ENCODE measurements at regions not wholly inside any gene's neighbourhood (a gene's known extent, or its start where the extent isn't known, plus 50 kb on each side); places are given as distances from the start of the nearest gene placed in this dataset.
"Not testable (repeated sequence)": the region's sequence is repeated elsewhere in the genome, so short reads cannot be mapped to it uniquely, and the experiment has no call there.

DNA sequence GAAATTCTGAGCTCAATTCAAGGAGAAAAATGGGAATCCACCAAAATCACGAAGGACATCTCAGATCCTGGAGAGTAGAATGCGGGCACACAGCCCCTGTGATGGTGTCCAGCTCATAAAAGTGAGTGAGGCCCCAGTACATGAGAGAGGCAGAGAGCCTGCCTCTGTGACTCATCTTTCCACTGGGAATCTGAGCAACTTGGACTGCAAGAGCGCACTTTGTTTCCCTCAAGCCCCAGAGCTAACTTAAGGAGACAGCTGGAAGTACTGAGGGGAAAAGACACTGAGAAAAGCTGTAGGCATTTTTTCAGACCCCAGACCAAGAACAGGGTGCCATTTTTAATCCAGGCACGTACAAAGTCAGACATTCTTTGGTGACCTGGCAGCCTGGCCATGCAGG, 273.7 kb downstream of the C11orf87 start:
- no peak for DNase-seq

DNA sequence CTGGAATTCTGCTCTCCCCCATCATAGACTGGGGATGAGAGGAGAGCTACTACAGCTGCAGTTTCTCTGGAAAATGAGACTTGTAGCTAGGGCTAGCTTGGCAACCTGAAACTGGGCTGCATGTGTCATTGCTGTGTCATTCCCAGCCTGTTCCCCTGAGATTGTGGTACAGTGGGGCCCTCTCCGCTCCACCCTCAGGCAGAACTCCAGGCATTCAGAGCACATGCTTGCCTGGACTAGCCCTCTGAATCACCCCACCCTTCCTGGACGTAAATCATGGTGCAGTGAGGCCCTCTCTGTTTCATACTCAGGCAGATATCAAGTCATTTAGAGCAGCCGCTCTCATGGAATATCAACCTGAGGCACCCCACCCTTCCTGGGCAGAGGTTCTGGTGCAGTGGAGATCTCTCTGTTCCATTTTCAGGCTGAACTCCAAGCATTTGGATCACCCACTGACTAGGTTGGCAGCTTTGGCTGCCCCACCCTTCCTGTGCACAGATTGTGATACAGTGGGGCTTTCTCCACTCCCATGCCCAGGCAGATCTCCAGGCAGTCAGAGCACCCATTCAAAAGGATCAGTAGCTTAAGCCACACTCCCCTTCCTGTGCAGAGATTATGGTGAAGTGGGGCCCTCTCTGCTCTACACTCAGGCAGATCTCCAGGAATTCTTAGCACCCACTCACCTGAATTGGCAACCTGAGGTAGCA, 274.4 kb downstream of the C11orf87 start:
- DNase-seq, result no peak

DNA sequence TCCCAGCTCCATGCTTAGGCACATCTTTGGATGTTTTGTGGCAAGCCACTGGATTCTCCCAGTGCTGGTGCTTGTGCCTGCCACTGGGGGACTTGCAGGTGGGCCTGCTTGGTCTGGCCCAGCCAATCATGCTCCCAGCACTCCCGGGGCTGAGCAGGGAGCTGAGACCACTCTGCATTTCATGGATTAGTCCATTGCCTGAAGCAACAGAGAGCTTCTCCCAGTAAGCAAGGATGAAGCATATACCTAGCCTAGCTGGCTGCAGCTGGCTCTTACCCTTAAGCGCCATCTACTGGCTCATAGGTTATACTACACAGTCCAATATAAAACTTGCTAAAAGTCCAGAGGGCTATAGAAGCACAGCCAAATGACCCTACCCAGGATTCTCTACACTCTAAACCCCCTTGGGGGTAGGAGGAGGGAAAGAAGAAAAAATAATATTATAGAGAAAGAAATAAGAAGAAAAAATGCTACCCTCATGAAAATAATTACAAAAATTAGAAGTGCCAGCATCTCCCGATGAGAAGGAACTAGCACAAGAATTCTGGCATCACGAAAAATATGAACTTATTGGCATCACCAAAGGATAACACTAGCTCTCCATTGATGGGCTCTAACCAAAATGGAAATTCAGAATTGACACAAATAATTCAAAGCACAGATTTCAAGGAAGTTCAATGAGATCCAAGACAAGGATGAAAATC, 275.3 kb downstream of the C11orf87 start:
- DNase-seq, result no peak

DNA sequence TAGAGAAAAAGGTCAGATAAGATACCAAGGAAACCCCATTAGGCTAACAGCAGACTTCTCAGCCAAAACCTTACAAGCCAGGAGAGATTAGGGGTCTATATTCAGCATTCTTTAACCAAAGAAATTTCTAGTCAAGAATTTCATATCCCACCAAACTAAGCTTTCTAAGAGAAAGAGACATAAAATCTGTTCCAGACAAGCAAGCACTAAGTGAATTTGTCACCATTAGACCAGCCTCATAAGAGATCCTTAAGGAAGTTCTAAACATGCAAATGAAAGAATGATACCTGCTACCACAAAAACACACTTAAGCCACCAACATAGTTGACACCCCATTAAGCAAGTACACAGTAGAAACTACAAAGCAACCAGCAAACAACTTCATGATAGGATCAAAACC, 276.2 kb downstream of the C11orf87 start:
- no peak for DNase-seq

DNA sequence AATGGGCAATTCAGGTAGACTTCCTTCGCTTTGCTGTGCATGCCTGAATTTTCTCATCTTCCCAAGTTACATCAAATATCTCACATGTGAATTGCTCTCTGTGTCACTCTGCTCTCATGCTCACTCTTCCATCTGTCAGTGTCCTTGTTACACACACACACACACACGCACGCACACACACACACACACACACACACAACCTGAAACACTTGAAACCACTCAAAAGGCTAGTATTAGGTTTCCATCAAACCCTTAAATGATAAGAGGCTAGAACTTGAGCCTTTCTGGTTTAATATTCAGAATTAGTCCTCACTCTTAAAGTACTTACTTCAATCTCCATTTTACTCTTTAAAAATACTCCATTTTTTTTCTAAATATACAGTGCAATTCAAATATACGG, 282.4 kb downstream of the C11orf87 start:
- DNase-seq, result no peak

DNA sequence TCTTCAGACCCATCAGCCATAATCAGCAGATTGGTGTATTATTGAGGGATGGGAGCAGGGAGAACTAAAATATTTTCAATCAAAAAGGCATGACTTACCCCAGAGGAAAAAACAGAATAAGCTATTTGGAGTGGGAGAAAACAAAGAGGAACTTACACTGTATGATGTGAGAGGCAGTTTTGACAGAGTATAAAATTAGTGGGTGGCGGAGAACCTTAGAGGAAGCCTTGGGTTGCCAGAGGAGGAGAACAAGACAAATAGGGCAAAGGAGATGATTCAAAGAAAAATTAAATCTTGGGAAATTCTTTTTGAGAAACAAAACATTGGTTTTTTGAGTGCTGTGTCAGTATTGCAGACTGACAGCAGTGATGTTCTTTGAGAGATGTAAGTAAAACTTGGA, 285.0 kb downstream of the C11orf87 start:
- DNase-seq, result no peak

DNA sequence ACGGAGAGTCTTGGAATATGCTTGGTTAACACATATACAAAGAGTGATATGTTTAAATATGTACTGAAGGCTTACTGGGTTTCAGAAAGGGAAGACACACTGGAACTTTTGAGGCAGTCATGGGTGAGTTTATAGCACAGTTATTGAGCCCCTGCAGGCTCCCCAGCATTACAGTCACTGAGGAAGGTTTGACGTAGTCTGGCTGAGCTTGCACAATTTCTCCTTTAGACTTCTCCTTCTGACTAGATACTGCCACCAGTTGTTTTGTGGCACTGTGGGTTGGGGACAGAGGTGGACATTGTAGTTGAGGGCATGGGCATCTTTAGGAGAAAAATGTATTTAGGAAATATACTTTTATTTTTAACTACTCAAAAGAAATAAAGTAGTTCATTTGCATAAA, 285.4 kb downstream of the C11orf87 start:
- DNase-seq, result no peak

DNA sequence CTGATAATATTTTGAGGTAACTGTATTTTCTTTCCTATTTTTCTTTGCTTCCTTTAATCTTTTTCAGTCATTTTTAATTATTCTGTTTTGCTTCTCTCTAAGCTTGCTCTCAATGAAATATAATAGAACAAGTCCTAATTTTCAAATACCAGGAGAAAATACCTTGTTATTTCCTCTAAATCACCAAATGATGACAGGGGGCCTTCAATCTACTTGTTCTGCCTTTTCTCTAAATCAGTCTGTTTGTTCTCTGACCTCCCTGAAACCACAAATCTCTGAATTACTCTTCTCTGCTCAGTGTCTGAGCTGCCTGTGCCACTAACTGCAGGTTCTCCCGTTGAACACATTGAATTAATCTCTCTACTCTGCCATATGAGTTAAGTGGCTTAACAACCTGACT, 286.2 kb downstream of the C11orf87 start:
- DNase-seq, result no peak

DNA sequence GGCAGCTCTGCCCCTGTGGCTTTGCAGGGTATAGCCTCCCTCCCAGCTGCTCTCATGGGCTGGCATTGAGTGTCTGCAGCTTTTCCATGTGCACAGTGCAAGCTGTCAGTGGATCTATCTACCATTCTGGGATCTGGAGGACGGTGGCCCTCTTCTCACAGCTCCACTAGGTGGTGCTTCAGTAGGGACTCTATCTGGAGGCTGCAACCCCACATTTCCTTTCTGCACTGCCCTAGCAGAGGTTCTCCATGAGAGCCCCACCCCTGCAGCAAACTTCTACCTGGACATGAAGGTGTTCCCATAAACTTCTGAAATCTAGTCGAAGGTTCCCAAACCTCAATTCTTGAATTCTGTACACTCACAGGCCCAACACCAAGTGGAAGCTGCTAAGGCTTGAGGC, 292.5 kb downstream of the C11orf87 start:
- DNase-seq, result not testable (repeated sequence)

DNA sequence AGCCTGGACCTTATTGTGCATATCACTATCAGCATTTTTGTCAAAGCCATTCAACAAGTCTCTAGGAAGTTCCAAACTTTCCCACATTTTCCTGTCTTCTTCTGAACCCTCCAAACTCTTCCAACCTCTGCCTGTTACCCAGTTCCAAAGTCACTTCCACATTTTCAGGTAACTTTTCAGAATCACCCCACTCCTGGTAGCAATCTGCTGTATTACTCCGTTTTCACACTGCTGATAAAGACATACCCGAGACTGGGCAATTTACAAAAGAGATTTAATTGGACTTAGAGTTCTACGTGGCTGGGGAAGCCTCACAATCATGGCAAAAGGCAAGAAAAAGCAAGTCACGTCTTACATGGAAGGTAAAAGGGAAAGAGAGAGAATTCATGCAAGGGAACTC, 293.4 kb downstream of the C11orf87 start:
- DNase-seq, result not testable (repeated sequence)

DNA sequence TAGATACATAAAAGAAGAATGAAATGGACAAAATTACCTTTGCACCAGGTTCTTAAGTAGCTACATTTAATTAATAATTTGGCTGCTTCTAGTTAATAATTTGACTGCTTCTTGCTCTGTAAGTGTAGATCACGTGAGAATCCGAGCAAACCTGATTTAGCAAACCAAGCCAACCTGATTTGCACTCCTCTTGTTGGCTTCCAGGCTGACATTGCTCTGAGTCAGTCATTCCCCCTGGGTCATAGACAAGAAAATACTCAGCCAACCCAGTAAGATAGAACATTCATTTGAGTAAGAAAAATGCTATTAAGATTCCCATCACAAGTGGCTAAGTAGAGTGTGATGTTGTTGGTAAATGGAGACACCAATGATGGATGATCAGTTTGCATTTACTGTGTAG, 304.1 kb downstream of the C11orf87 start:
- no peak for DNase-seq

DNA sequence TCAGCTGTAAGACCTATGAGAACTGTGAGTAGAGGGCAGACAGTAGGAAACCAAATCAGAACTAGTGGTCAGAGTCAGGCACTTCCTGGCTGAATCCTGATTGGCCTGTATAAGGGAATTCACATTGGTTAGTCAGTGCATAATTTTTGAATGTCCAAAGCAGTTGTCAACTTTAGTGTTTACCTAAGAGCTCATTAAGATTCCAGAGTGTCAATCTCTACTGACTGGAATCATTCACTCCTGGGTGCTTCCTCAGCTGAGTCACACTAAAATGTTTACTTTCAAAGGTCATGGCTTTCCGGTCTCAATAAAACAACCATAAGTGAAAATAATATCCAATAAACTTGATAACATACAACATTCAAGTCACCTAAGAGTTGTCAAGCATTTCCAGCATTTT, 306.1 kb downstream of the C11orf87 start:
- DNase-seq, result no peak

DNA sequence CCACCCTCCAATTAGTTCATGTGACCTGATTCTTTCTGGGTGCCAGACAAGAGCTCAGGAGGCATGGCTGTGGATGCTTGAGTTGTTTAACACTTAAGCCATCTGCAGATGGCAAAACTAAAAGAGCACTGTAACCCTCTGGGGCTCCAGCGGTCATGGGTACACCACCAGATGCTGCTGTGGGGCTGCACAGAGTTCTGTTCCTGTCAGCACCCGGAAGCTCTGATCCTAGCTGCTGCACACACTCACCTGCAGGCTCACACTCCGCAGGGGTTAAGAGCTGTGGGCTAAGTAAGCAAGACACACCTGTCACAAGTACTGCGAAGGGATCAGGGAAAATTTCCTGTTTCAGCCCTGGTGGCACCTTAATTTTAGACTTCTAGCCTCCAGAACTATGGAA, 307.8 kb downstream of the C11orf87 start:
- DNase-seq, result no peak

DNA sequence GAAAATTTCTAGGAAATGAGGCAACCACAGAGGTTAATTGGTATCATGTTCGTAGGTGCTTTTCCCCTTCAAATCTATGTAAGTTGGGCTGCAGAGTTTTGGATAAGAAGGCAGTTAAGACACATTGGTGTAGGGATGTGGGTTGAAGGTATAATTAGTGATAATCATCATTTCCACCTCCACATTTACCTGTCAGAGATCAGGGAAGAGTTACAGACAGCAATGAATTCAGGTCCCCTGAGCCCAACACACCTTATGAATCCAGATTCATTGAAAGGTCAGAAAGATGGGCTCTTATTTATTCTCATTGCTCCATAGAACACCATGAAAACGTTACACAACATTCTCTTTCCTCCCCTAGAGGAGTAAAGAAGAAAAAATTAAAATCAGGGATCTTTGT, 308.7 kb downstream of the C11orf87 start:
- no peak for DNase-seq

DNA sequence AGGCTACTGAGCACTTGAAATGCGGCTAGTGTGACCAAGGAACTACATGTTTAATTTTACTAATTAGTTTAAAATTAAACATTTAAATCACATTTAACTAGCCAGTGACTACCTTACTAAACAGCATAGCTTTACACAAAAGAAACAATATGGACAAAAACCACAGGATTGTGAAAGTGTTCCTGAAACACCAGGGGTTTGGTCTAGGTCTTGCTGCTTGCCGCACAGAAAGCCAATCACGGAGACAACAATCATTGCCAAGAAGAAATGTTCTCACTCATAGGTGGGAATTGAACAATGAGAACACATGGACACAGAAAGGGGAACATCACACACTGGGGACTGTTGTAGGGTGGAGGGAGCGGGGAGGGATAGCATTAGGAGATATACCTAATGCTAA, 309.5 kb downstream of the C11orf87 start:
- no peak for DNase-seq

DNA sequence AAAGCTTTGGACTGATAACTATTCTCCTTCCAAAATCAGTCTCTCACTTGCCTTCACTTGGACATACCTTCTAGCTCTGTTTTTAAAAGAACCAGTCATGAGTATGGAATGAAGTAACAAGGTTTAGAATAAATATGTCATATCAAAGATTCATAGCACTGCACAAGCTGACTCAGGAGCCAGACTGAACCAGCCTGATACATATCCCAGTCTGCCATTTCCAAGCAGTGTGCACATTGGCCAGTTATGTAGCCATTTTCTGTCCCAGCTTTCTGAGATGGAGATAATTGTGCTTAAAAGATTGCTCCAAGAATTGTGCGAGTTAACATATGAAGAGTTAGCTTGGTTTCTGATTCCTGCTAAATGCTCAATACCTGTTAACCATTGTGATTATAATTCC, 311.3 kb downstream of the C11orf87 start:
- no peak for DNase-seq

DNA sequence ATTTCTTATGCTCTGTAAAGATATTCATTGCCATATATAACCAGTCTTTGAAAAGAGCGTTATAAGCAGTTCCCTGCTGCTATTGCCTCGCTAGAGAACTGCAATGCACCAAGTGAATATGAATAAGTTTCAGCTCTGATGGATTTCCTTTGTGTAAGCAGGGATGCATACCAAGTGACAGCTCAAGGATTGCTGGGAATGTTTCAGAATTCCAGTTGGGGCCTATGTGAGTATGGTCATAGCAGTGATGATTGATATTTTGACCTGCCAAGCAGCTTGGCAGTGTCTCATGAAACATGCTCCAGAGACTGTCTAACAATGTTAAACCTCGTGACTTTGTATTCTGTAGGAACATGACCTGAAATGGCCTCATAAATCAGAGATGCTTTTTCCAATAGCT, 312.6 kb downstream of the C11orf87 start:
- no peak for DNase-seq

DNA sequence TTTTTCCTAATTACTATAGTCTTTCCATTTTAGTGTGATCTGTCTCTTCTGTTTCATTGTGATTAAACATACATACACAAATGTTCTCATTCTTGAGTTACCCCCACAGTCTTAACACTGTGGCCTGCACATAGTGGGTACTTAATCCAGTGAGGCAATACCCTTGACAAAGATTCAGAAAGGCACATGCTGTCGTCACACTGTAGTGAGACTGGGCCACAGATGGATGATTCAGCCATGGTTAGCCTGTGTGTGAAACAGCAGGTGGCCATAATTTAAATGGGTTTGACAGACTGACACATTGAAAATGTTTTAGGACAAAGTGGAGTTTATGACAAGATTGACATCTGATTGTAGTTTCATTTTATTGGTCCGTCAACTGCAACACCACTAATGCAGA, 313.1 kb downstream of the C11orf87 start:
- DNase-seq, result no peak

DNA sequence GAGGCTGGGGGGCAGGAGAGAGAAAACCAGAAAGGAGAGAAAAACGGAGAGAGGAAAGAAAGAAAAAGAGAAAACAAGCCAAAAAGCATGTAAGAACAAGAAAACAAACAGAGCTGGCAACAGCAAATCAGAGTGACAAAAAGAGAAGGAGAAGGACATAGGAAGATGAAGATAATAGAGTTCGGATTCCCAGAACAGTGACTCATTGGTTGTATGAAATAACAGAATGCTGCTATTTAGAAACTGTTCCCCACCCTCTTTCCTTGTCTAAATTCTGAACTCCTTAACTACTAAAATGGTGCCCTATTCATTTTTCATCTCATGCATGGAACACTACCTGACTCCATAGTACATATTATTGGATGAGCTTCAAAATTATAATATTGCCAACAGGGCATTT, 317.4 kb downstream of the C11orf87 start:
- no peak for DNase-seq

DNA sequence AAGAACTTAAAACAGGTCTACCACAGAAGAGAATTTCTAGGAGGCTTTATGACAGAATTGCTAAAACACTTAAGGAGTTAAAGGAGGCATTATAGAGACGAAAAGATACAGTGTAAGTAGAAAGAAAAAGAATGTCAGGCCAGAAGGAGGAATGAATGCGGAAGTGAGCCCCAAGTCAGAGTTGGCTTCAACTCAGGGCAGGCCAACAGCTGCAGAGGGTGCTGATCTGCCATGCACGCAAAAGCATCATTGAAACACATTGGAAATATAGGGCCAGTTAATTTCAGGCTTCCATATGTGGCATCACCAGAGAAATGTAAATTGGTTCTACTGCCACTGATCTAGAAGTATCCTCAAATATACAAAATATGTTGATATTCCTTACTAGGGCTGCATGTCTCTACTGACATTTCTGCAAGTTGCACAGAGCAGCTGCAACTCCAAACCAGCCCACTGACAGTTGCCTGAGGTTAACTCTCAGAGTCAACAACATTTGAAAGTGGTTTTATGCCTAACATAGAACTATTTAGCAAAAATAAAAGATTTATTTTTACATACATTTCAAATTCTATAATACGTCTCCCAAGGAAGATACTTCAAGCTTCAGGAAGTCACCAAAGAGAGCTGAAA, 324.1 kb downstream of the C11orf87 start:
- no peak for DNase-seq

DNA sequence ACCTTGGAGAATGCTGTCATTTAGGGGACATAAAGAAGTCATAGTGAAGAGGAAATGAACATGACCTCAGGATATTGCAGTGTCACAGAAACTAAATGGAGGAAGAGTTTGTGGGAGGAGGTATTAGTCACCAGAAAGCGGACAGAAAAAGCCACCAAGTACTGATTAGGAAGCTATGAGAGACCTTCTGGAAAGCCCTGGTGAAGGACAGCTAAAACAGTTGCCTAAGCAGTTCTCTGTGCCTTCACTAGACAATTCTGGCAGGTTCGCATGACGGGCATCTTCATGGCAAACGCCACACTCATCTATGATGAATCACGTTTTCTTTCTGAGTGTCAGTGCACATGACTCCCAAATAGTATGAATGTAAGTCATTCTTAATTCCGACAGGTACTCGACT, 325.8 kb downstream of the C11orf87 start:
- DNase-seq, result peak; percentile 0

DNA sequence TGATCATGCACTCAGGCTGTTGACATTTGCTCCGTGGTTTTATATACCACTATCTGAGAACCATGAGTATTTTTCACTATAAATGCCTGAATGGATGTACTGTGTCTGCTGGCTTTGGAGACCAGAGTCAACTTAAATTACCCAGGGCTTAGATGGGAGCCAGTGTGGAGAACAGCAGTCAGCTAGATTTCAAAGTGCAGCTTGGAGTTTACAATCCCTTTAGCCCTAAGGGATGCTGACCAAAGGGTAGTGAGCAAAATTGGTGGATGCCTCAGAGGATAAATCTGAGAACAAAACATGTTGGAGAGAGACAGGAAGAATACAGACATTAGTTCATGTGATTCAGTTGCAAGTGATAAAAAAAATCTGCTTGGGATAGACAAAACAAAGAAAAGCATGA, 327.5 kb downstream of the C11orf87 start:
- DNase-seq, result no peak

DNA sequence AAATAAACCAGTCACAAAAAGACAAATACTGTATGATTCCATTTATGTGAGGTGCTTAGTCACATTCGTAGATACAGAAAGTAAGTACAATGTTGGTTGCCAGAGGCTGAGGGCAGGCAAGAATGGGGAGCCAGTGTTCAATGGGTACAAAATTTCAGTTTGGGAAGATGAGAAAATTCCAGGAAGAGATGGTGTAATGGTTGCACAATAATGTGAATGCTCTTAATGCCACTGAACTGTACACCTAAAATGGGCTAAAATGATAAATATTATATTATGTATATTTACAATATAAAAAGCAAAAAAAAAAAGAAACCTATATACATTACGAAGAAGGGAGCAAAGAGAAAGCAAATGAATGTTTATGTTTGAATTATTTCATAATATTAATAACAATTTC, 329.0 kb downstream of the C11orf87 start:
- no peak for DNase-seq

DNA sequence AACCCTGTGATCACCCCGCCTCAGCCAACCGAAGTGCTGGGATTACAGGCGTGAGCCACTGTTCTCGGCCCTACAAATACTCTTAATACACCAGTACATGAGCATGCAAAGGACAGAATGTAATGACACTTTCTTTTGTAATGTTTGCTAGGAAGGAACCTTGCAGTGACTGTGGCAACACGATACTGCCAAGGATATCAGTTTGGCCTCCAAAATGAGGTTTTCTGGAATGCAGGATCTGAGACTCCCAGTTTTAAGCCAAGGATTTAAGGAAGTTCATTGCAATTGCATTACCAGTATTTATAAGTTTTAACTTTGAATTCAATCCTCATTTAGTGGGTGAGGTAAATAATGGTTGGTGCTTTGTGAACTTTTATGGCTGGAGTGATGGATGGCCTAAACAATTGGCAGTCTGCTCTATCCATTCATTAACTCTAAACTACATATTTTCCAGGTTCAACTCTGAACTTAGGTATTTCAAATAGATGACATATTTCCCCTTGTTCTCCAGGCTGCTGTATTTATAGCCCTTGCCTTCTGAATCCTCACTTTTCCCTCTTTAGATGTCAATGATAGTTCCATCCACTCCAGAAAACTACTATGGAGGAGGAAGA, 330.3 kb downstream of the C11orf87 start:
- no peak for DNase-seq

Data from CD4-positive, alpha-beta T cell treated with Interleukin-4 for 4 hours (primary cell).